8988T (cell line): ENCODE measurements at regions not wholly inside any gene's neighbourhood (a gene's known extent, or its start where the extent isn't known, plus 50 kb on each side); places are given as distances from the start of the nearest gene placed in this dataset.

Source experiments
- DNase-seq: peaks from one replicate; pipeline ENCODE4 v3.0.0; 2011

DNA sequence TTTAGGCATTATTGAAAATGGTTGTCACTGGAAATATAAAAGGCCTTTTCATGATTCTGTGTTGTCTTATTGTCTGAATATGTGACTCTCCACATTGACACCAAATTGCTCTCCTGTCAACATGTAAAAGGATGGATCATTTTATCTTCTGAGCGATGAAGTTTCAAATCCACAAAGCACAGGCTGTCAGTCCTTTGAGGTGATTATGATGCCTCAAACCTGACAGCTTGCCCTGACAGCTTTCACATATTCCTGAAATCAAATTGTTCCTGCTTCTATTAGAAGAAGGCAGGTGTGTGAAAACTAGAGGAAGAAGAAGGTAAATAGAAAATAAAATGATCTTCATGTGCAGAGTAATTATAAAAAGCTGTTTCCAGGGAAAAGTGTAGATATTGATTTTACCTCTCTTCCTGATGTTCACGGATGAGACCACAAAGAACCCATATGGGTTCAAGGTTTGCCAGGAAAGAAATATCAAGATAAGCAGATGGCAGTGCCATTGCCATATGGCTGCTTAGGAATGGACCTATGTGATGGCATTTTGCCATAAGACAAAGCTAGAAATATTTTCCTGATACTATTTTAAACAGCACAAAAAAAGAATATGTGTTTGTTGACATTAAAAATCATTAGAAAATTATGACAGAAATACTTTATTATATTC is 1006.3 kb upstream of the AGA start:
- DNase-seq, result no peak

DNA sequence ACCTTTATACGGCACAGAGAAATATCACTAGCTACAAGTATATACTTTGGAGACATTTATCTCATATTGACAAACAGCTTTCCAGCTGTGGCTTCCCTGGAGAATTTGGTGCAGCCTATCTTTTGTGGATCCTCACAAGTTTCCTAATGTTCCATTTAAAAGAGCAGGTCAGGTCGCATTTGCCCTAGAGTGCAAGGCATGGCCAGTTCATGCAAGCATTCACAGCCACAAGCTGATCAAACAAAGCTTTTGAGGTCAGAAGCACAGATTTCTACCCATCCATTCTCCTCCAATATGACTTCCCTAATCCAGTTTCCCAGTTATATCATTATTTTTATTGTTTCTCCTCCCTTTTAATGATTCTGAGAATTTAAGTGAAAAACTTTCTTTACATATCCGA is 1008.4 kb upstream of the AGA start:
- no peak for DNase-seq

GRCh38 chr4:178453057-178453456 is 1010.8 kb upstream of the AGA start:
- no peak for DNase-seq

- no peak for DNase-seq
Observed at GRCh38 chr4:178457286-178457685, 1015.0 kb upstream of the AGA start.

GRCh38 chr4:178462710-178463109 is 1020.5 kb upstream of the AGA start:
- no peak for DNase-seq

DNA sequence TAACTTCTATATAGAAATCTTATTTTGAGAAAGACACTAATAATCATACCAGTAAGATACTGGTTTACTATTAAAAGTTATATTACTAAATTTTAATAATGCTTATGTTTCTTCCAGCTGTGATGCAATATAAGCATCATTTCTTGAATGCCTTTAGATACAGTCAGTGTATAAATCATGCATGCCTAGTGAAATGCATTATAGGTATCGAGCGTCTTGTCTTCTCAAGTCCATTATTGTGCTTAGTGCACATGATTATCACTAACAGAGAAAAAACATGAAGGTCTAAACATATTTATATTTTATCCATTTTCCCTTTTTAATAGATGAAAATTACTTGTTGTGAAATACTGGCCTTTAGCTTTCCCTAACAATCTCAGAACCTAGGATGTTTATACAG is 1021.5 kb upstream of the AGA start:
- no peak for DNase-seq

GRCh38 chr4:178470996-178471784 is 1029.0 kb upstream of the AGA start:
- DNase-seq, result no peak

GRCh38 chr4:178471994-178472393 is 1029.8 kb upstream of the AGA start:
- DNase-seq, result no peak

DNA sequence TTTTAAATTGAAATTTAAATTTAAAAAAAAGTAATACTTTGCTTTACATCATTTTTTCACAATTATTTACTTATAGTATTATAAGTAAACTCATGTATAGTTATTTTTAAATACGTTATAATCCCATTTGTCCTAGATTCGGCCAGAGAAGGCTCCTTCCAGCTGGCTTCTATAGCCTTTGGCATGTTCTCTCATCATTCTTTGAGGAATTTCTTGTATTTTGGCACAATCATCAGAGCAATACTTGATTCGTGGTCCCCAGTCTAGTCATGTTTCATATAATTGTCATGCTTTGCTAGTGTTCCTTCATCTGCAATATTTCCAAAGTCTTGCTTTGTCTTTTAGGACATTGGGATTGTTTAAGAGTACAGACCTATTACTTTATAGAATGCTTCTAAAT is 1037.9 kb upstream of the AGA start:
- DNase-seq, result no peak

GRCh38 chr4:178480881-178481280 is 1038.6 kb upstream of the AGA start:
- DNase-seq, result no peak

DNA sequence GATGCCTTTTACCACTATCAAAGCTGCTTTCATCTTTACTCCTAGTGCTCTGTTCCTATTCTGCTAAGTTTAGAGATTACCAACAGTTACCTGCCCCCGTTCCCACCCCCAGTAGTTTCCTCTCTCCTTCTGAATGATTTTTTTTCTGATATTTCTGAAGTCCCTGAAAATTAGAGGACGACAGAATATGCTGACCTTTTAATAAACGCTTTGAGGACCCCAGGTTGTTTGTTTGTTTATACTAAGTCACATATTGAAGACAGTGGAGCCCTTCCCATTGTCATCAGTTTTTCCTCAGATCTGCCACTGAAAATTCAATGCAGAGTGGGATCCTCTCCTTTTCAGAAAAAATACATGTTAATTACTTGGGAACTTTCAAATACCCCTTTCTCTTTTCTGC is 1039.3 kb upstream of the AGA start:
- no peak for DNase-seq

DNA sequence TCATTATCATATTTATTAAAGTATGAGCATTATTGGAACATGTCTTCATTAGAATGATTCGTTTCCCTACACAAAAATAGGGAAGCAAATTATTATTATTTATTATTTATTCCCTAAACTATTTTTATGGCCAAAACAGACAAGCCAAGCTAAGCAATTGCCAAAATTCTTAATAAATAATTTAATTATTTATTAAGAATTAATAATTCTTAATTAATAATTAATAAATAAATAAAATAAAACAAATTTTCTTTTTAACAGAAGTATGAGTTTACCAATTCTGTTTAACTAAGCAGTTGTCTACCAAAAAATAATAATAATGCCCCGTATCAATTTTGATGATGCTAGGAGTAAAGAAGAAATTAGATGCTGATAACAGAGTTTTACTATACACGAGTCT is 1080.8 kb upstream of the AGA start:
- DNase-seq, result no peak

DNA sequence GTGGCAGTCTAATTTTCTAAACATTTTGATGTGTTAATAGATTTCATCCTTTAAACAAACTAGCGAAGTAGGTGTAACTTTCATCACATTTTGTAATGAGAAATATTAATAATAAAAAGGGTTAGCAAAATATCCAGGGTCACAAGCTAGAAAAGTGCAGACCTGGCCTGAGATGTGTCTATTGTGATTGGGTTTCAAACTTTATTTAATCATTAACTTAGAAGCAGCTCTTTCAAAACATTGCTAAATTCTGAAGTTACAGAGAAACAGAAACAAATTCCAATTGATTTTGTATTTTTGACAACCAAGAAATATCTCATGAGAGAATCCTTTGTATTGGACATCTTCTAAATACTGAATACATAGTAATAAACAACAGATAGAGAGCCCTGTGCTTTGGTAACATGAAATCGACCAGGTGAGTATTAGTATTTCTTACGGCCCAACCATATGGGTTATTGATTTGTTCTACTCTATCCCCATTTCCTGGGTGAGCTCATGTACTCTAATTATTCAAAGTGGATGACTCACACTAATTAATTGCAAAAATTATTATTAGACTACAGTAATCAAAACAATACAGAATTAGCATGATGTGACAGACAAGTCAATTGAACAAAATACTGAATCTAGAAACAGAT is 1093.8 kb upstream of the AGA start:
- DNase-seq, result no peak

DNA sequence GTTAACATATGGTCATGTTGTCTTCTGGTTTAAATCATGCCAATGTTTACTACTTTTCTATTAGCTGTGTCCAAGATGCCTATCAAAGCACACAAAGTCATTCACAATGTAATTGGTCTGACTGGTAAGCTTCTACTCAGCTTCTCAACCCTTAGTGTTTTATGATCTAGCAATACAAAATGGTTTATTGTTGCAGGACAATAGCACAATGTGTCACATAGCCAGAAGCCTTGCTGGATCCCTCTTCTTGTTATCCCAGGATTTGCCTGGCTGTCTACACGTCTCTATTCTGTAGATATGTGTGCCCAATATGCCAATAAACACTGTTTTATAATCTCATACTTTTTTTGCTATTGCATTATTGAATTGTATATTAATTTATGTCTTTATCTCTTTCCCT is 1111.0 kb upstream of the AGA start:
- no peak for DNase-seq

- DNase-seq, result no peak
Observed at GRCh38 chr4:178554352-178554751, 1112.1 kb upstream of the AGA start.

- DNase-seq, result no peak
Observed at GRCh38 chr4:178556796-178557195, 1114.6 kb upstream of the AGA start.

DNA sequence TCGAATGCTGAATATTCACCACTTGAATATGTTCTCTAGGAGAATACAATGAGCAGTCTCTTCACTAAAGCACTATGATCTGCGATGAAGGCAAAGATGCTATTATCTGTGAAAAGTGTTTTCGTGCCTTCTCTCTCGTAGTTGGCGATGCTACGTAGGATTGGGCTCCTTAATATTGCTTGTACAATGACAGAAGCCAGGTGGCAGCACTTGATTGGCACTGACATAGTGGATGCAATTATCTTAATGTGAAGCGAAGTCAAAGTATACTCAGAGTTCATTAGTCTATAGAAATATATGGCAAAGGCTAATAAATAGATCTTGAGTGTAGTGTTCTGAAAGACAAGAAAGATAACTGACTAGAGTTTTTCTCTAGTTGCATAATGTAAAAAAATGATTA is 1135.7 kb upstream of the AGA start:
- no peak for DNase-seq

DNA sequence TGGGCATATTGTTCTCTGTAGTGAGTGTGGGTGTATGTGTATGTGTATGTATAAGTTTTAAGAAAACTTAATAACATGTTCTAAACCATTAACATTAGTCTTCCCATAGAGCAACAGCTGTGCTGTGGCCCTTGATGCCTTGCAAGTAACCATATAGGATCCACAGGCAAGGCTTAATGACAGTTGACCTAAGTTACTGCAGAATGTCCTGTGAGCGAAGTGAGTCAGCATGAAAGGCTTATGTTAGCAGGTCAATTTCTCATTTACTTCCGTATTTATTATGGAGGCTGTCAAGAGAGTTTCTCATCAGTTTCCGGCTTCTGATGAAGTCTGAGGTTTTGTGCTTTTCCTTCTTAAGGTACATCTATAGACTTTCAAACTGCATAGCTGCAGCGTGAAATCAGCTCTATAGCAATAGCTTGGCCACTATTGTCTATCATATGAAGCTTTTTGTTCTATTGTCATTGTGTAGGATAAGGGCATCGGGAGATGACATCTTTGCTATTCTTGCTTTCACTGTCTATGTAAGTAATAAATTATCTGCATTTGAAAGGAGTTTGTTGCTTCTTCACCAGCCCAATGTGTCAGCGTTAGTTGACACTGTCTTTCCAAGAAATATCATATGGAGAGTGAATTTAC is 1153.4 kb upstream of the AGA start:
- DNase-seq, result no peak

DNA sequence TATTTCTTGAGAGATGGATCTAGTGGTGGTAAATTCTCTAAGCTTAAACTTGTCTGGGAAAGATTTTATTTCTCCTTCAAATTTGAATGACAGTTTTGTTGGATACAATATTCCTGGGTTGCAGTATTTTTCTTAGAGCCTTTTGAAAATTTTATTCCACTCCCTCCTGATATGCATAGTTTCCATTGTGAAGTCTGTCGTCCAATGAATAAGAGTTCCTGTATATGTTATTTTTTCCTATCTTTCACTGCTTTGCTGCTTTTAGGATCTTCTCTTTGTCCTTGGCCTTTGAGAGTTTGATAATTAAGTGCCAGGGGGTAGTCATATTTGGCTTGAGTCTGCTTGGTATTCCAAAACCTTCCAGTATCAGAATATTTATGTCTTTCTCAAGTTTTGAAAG is 1156.4 kb upstream of the AGA start:
- no peak for DNase-seq

DNA sequence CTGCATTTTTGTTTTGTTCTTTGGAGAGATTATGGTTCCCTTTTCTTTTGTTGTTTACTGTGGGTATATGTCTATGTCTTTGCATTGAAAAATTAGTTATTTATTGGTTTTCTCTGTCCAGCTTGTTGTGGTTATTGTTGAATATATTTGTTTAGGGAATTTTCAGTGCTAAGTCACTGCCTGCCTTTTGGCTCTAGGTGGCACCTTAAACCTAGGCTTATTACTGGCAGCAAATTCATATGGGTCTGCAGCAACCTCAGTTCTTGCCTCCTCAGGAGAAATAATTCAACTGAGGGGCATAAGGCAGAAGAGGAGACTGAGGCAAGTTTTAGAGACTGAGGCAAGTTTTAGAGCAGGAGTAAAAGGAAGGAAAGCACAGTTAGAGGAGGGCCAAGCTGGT is 1157.3 kb upstream of the AGA start:
- DNase-seq, result no peak

DNA sequence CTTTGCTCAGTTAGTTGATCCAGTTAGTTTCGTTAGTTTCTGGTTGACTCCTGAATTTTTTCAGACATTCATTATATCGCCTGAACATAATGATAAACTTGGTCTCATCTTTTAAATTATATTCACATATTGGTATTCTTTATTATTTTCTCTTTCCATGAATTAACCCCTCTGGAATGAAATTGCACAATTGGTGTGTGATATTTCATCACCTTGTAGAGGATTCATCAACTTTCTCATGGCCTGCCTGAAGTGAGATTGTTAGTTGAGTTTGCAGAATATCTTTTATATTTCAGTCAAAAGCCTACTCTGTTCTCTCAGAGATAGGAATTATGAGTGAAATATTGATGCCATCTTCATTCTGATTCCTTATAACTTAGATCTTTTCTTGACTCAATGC is 1160.6 kb upstream of the AGA start:
- no peak for DNase-seq

GRCh38 chr4:178611062-178611461 is 1168.8 kb upstream of the AGA start:
- no peak for DNase-seq

GRCh38 chr4:178612733-178613132 is 1170.5 kb upstream of the AGA start:
- no peak for DNase-seq

- no peak for DNase-seq
Observed at GRCh38 chr4:178632415-178632814, 1190.2 kb upstream of the AGA start.
